Non-pigmented ciliary epithelial cell (primary cell): ENCODE measurements at regions not wholly inside any gene's neighbourhood (a gene's known extent, or its start where the extent isn't known, plus 50 kb on each side); places are given as distances from the start of the nearest gene placed in this dataset.

Experiments used
- DNase-seq: peaks from one replicate; pipeline ENCODE4 v3.0.0-alpha.2; 2010; ENCODE audit warnings: low read depth

DNA sequence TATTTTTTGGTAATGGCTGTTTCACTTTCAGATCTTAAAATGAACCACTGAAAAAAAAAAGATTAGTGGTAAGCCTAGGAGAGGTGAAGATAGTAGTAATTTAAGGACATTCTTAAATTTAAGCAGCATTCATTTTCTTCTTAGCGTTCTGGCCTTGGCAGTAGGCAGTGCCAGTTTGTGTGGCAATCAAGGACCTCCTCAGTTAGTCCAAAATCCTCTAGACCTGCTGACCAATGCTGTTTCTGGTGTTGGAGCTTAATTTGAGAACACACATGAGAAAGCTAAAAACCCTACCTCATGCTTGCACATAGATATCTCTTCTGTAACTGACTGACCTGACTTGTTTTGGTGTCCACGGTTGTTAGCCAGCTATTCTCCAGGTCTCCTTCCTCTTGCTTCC, 219.8 kb upstream of the RGS6 start:
- no peak for DNase-seq

DNA sequence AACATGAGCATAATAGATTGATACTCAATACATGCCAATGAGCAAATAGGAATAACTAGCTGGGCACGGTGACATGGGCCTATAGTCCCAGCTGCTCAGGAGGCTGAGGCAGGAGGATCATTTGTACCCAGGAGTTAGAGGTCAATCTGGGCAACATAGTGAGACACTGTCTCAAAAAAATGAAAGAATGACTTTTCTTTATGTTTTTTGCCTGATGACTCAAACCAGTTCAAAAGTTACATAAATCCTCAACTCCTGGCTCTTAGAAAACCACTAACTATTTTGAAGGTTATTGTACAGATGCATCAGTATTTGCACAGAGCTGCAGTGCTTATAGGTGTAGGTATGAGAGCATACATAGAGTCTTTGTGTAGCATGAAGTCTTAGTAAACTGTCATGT, 219.2 kb upstream of the RGS6 start:
- DNase-seq: no peak

DNA sequence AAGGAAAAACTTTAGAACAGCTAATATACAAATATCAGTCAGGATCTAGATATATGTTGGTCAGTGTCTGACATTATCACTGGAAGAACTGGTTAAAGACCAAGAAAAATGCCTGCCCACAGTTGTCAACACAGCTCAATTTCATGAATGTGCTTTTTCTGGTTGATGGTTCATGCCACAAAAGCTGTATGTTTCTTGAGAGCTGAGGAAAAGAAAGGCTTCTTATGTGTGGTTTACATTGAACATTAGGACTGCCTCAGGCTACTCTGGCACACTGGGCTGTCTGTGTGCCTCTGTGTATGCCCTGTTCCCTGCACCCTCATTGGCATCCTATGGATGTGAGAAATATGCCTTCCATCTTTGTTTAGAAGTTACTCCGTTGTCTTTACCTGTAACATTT, 218.8 kb upstream of the RGS6 start:
- DNase-seq: no peak

DNA sequence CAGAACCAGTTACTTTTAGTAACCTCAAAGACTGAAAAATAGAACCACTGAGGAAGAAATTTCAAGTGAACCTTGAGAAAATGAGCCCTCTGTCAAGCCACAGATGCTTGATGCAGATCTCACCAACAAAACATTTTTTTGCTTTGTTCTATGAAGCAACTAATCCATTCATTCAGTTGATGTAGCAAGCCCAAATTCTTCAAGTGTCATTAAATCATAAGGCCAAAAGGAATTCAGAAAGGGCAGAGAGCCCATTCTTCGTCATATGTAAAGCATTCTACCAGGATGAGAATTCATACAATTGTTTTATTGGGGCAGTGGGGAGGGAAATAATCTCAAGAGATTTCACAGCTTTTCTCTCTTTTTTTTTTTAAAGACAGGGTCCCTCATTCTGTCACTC, 218.0 kb upstream of the RGS6 start:
- peak; percentile 86 for DNase-seq

DNA sequence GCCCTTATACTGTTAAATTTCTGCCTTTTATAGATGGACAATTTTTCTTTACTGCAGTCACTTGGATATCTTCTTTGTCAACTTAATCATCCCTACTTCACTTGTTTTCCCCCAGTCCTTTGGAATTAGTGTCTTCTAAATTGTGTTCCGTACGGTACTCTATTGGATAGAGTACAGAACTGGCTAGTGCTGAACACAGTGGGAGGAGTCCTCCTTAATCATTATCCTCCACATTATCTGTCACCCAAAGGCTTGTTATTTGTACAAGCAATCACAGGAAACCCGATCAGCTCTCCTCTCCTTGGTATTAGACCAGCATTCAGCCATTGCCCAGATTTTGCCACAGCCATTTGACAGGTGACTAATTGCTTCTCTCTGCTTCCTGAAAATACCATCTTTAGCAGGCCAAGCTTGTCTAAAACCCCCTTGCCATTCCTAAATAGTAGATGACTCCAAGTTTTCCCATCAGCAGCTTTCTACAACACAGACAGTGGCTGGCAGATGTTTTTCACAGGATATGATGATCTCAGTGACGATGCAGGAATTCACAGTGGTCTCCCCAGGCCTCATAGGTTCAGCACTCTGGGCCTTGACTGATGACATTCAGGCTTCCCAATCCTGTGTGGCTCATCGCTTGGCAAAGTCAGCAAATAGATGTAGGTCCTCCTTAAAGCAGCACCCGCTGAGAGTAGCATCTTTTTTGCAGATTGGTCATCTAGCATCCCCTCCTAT, 216.0 kb upstream of the RGS6 start:
- no peak for DNase-seq

DNA sequence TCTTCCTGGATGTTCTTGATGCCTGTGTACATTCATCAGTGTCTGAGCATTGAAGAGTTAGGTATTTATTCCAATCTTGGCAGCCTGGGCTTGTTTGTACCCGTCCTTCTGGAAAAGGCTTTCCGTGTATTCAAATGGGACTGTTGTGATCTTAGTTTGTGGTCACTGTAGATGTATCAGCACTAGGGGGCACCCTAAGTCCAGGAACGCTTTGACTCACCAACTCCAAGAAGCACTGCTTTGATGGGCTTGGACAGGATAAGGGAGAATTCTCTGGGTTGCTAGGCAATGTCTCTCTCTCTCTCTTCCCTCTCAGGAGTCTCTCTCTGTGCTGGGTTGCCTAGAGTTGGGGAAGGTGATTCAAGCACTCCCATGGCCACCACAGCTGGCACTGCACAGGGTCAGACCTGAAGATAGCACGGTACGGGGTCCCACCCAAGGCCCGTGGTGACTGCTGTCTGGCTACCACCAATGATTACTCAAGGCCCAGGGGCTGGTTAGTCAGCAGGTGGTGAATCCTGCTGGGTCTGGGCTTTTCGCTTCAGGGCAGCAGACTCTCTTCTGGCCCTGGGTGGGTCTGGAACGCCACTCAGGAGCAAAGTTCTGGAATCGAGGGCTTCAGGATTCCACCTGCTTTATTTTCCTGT, 211.1 kb upstream of the RGS6 start:
- no peak for DNase-seq

DNA sequence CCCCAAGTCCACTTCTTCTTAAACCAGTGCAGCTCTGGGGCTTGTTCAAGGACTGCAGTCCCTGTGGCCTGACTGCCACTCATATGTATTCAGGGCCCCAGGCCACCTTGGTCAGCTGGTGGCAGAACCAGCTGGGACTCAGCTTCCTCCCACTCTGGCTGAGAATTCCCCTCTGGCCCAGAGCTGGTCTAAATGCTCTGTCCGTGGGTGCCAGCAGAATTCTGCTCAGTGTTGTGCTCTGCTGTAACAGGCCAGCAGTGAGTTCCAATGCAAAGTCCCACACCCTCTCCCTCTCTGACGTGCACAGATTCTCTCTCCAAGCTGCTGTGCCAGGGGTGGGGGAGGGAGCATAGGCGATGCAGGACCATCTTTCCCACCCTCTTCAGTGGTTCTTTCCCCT, 210.4 kb upstream of the RGS6 start:
- DNase-seq: no peak

DNA sequence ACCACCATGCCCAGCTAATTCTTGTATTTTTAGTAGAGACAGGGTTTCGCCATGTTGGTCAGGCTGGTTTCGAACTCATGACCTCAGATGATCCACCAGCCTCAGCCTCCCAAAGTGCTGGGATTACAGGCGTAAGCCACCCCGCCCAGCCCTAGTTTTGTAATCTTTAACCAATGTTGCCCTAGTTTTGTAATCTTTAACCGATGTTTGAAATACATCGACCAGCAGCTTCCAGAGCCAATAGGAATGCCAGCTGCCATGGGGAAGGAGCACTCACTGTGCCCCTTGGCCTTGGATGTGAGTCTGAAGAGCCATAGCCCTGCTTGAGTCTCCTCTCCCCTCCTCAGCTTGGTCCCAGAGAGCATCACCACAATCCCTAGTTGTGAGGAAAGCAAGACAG, 209.3 kb upstream of the RGS6 start:
- DNase-seq: no peak

DNA sequence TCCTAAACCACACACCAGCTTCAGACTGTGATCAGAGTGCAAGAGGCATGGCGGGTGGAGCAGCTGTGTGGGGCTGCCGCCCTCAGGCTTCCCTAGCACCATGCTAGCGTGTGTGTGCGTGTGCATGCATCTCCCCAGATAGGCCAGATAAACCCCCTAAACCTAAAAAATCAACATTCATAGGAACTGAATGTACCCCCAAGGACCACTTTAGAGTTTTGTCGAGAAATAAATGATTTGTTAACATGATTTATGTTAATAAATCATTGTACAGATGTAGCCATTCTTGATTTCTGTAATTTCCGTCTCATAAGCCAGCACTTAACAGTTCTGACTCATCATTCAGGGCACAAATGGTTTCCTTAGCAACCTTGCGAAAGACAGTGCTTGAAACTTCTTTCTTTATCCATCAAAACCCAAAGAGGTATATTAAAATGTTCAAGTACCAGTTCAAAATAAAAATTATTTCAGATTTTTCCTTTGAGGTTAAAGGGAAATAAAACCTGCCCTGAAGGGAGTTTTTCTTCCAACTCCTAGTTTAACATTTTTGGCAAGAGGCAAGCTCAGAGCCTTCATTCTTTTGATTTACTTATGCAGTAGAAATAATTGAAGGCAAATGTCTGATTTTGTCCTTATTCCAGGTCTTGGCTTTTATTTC, 206.2 kb upstream of the RGS6 start:
- DNase-seq: no peak

DNA sequence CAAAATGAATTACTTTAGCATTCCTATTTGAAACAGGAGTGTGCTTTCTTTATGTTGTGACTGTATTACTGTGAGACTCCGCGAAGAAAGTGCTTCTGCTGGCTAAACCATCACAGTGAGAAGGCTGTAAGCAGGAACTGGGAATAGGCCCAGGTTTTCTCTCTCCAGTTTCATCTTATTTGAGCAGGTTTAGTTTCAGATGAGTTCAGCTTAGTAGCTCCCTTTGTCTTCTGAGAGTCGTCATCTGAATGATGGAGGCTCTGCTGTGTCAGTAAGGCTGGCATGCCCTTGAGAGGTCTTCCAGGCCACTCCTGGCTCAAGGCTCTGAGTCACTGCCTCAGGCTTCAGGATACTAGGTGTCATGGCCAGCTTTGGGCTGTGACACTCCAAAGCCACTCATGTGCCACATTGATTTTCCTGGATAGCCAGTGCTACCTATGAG, 205.6 kb upstream of the RGS6 start:
- no peak for DNase-seq

DNA sequence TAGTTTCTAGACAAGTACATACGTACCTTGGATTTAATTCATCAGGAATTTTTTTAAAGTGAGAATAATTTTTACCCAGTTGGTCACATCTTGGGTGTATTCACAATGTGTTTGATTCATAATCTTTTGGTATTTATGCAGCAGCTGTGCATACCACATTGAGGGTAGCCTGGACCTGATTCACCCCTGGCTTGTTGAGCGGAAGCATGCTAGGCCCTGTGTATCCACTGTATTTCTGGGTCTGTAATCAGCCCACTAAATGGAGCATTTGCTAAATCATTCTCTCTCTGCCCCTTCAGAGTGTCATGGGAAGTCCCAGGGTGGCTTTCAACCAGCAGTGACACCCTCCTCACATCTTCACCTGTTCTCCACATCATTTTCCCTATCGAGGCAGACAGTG, 203.8 kb upstream of the RGS6 start:
- no peak for DNase-seq

DNA sequence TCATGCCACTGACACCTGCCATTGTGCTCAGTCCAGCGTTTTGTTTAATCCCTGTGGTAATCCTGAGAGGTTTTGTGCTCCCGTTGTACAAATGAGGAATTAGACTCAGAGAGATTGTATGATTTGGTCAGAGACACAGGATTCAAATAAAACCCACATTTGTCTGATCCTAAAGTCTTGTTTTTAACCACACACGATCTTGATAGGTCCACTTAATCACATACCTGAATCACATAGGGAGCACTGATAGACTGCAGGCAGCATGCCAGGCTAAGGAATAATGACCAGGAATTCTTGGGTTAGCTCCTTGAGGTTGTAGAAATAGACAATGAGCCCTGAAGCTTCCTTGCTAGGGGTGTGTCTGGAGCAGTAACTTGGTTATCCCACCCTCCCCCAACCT, 202.6 kb upstream of the RGS6 start:
- DNase-seq: no peak

DNA sequence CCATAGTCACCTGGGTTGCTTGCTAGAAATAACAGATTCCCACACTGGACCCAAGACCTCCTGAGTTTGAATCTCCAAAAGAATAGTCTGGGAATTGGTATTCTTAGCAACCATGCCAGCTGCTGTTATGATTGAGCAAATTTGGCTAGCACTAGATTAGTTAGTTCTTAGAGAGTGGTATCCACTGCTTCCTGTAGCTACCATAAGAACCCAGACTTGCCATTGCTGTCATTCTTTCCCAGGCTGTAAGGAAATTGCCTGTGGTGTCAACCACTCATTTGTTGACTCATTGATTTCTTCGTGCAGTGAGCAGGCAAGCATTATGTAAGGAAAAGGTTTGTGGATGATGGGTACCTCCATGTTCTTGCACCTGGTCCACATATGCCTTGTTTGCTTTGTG, 201.8 kb upstream of the RGS6 start:
- DNase-seq: no peak

DNA sequence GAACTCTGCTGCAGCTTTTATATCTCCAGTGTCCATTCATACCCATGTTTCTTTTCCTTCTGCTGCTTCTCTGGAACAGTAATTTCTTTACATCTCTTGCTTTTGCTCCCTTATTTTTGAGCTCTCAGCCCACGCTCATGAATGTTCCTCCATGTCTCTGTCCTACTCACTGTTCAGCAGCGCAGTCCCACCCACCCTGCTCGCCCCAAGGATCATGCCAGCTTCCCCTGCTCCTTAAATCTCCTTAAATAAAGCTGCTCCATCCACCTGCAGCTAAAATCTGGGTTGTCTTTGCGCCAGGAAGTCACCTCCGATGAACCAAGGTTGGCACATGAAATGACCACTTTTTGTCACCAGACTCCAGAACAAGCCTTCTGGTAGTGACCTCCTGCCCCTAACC, 201.1 kb upstream of the RGS6 start:
- no peak for DNase-seq

DNA sequence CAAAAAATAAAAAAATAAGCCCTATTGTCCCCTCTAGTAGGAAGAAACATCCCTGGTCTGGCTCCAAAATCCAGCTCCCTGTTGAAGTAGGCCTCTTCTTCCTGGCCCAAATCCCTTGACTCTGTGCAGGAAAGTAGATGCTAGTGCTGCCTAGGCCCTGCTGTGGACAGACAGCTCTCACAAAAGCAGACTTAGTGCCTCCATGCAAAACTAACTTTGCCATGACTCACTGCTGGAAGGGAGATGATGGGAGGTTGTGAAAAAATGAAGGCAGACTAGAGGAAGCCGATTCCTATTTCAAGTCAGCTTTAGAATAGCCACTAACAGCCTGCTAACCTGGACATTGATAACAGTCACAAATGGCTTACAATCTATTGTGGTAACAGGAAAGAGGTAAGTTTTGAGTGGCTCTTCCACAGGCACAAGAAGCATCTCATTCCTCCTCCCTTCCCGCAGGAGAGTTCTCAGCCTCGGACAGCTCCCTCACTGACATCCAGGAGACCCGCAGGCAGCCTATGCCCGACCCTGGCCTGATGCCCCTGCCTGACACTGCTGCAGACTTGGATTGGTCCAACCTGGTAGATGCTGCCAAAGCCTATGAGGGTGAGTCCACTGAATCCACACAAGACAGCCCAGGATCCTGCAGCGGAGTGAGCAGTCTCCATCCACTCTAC, 198.9 kb upstream of the RGS6 start:
- DNase-seq: no peak

DNA sequence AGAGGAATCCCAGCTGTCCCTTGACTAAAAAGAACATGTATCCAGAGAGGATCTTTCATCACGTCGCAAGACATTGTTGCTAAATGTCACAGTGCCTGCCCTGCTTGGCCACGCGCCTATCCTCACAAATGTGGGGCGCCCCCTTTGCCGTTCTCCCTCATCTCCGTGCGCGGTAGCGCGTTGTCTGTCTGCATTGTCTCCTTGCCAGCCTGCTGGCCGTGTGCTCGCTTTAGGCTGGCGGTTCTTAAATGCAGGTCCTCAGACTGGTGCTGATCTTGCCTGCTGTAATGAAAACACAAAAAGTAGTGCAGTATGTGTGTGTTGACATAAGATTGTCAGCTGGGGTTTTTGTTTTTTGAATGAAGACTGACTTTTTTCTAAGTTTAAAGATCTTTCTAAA, 198.2 kb upstream of the RGS6 start:
- DNase-seq: no peak

DNA sequence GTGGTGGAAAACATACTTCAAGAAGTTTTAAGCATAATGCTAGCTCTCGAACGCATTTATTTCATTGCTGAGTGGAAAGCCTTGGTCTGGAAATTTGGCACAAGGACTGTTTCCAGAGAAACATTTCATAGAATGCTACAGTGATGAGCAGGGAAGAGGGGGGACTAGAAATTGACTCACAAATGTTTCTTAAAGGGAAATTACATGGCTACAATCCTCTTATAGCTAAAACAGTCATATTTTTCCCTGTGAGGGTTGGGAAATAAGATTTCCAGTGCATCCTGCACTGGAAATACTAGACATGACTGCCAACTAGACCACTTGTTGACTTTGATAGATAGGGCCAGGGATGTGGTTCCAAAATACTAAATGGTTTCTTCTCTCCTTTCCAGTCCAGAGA, 197.3 kb upstream of the RGS6 start:
- DNase-seq: no peak

DNA sequence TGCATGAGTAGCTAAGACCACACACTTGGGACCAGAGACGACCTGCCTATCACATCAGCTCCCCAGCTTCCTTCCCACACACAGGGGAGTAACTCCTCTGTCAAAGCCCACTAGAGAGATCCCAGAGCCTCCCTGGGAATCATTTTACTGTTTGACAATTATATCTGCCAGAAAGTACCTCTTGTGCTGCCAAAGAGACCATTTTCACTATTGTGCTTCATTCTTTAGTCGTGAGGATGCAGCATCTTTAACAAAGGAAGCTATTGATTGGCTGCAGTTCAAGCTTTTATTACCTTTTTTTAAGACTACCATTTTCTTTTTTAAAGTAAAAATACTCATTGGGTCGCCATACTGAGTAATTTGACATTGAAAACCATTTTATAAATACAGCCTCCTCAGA, 194.5 kb upstream of the RGS6 start:
- no peak for DNase-seq

DNA sequence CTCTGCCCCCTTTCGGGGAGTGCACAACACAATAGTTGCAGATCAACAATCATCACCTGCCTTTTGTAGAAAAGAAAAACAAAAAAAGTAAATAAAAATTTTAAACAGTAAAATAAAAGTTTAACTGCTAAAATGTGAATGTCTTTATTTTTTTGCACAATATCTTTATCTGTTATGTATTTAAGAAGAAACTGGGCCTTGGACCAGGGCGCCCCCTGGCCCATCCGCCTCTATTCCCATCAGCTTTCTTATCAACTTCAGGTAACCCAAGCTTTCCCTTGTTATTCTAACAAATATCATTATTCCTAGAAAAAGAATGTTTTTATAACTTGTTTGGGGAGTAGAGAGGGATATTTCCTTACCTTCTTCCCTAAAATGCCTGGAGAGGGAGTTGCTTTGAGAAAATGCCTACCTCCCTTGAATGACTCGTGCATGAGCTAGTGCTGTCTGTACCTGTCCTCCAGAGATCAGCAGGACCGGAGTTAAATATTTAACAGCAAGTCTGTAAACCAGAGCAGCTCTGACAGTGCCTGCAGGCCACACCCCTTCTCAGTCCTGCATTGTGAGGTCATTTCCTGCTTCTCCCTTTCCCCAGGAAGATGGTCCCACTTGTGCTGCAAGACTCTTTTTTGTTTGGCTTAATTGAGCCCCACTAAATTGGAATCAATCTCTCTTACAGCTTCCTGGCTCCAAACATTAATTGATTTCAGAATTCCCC, 192.8 kb upstream of the RGS6 start:
- no peak for DNase-seq

DNA sequence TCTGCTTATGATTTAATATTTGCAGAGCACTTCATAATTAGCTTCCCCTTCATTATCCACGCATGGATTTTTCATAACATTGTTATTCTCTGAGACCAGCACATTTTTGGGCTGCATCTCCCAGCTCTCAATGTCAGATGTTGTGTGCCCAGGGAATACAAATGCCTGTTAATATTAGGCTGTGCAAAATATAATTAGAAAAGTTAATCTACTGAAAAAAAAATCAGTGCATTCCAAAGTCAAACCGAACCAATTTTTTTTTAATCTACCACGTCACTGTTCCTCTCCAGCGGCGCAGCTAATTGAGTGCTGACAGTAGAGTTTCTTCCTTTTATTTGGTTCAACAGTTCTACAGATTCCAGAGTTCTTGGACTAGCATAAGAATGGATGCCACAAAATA, 191.0 kb upstream of the RGS6 start:
- DNase-seq: no peak

DNA sequence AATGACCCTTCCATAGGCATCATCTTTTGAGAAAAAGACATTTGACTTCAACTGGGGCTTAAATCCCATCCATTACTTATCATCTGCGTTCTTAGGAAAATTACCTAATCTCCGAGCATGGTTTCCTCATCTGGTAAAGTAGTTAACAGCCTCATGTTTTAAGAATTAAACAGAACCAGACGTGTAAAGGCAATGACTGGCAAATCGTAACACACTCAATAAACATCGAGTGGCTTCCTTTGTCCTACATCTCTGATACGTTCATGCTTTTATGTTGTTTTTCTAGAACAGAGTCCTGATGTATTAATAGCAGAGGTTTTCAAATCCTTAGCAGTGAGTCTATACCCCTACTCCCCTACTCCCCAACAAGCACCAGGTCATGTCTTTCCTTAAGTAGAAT, 189.7 kb upstream of the RGS6 start:
- DNase-seq: no peak

DNA sequence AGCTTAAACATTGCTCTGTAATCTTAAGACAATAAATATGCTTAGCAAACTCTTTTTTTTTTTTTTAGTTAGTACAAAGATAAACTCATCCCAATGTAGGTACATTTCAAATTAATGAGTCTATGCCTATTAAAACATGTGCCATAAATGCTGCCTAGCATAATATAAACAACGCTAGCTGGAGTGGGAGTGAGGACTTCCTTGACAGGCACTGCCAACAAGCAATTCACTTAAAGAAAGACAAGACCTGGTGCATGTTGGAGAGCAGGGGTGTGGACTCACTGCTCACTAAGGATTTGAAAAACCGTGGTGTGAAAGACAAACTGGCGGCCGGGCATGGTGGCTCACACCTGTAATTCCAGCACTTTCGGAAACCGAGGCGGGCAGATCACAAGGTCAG, 187.2 kb upstream of the RGS6 start:
- no peak for DNase-seq
